OCI-LY1 (cell line): ENCODE measurements at regions not wholly inside any gene's neighbourhood (a gene's known extent, or its start where the extent isn't known, plus 50 kb on each side); places are given as distances from the start of the nearest gene placed in this dataset.
A peak's percentile ranks its signal among the peaks of the same experiment; 100 is the strongest.

Experiments
- H2AFZ ChIP-seq: fragments of 200-600 bp; sonication (generic), shearing (Covaris generic); 2 replicates; pipeline ENCODE4 v1.6.0; 2014; ENCODE audit warnings: antibody characterized with exemption, mild to moderate bottlenecking, low read length
- H3F3A ChIP-seq: fragments of 200-600 bp; sonication (generic), shearing (Covaris generic); 2 replicates; pipeline ENCODE4 v1.6.0; 2014; ENCODE audit warnings: mild to moderate bottlenecking, antibody characterized with exemption, low read length, moderate library complexity; ENCODE audit not compliant: insufficient read depth
- H3K27ac ChIP-seq: fragments of 200-600 bp; sonication (generic); 2 replicates; pipeline ENCODE4 v1.5.1; 2014; ENCODE audit warnings: low read length, mixed run types, mild to moderate bottlenecking, low read depth; ENCODE audit not compliant: poor library complexity, severe bottlenecking
- H3K27me3 ChIP-seq: fragments of 200-600 bp; sonication (generic); 2 replicates; pipeline ENCODE4 v1.6.0; 2014; ENCODE audit warnings: antibody characterized with exemption, mild to moderate bottlenecking, low read length, moderate library complexity; ENCODE audit not compliant: insufficient read depth
- H3K36me3 ChIP-seq: fragments of 200-600 bp; sonication (generic); 2 replicates; pipeline ENCODE4 v1.6.1; 2014; ENCODE audit warnings: mild to moderate bottlenecking, antibody characterized with exemption, low read length, moderate library complexity, mixed read lengths; ENCODE audit not compliant: insufficient read depth
- H3K4me1 ChIP-seq: fragments of 200-600 bp; sonication (generic); 2 replicates; pipeline ENCODE4 v1.5.1; 2014; ENCODE audit warnings: mild to moderate bottlenecking, low read length, moderate library complexity; ENCODE audit not compliant: insufficient read depth, severe bottlenecking
- H3K4me2 ChIP-seq: fragments of 200-600 bp; sonication (generic), shearing (Covaris generic); 2 replicates; pipeline ENCODE4 v1.6.1; 2014; ENCODE audit warnings: low read length
- H3K4me3 ChIP-seq: fragments of 200-600 bp; sonication (generic); 2 replicates; pipeline ENCODE4 v1.5.1; 2014; ENCODE audit warnings: low read length, low read depth, mild to moderate bottlenecking, mixed read lengths; ENCODE audit not compliant: poor library complexity, severe bottlenecking
- H3K79me2 ChIP-seq: fragments of 200-600 bp; shearing (Covaris generic); 2 replicates; pipeline ENCODE4 v1.6.1; 2016; ENCODE audit warnings: mixed run types, low read length, mixed read lengths; ENCODE audit not compliant: insufficient read depth
- H3K9ac ChIP-seq: fragments of 200-600 bp; sonication (generic), shearing (Covaris generic); 2 replicates; pipeline ENCODE4 v1.6.1; 2014; ENCODE audit warnings: mild to moderate bottlenecking, low read length, mixed read lengths
- H3K9me2 ChIP-seq: fragments of 200-600 bp; sonication (generic), shearing (Covaris generic); 2 replicates; pipeline ENCODE4 v1.6.1; 2014; ENCODE audit warnings: low read depth, mild to moderate bottlenecking, low read length, mixed read lengths
- H3K9me3 ChIP-seq: fragments of 200-600 bp; shearing (Covaris generic); 2 replicates; pipeline ENCODE4 v1.6.1; 2014; ENCODE audit warnings: low read length, mixed read lengths
- H4K20me1 ChIP-seq: fragments of 200-600 bp; sonication (generic), shearing (Covaris generic); 2 replicates; pipeline ENCODE4 v1.6.0; 2016; ENCODE audit warnings: mild to moderate bottlenecking, low read length; ENCODE audit not compliant: insufficient read depth
- EZH2 ChIP-seq: fragments of 200-600 bp; sonication (generic), shearing (Covaris generic); IDR thresholded peaks from 2 replicates; pipeline ENCODE4 v1.8.0; 2017; ENCODE audit warnings: borderline replicate concordance, mixed run types, mild to moderate bottlenecking, antibody characterized with exemption, low read length, moderate library complexity, mixed read lengths
- TF ChIP-seq, protein P1 (sequence below): fragments of 200-600 bp; sonication (generic), shearing (Covaris generic); IDR thresholded peaks from 2 replicates; pipeline ENCODE4 v1.5.1; 2017; ENCODE audit warnings: mild to moderate bottlenecking, antibody characterized with exemption, low read length, moderate library complexity, mixed read lengths

DNA sequence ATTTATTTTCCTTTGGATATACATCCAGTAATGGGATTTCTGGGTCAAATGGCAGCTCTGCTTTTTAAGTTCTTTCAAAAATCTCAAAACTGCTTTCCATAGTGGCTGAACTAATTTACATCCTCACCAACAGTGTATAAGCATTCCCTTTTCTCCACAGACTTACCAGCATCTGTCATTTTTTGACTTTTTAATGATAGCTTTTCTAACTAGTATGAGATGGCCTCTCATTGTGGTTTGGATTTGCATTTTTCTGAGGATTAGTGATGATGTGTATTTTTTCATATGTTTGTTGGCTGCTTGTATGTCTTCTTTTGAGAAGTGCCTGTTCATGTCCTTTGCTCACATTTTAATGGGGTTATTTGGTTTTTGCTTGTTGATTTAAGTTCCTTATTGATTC is 90.0 kb upstream of the HMHB1 start:
- H3K9me2 ChIP-seq = no peaks in the 10 kb centered on the region
- H3K9me3 ChIP-seq = peaks cover 7% of the 10 kb centered on the region
- H3K4me3 ChIP-seq = no peak overlapping the region
- TF ChIP-seq, protein P1, sequence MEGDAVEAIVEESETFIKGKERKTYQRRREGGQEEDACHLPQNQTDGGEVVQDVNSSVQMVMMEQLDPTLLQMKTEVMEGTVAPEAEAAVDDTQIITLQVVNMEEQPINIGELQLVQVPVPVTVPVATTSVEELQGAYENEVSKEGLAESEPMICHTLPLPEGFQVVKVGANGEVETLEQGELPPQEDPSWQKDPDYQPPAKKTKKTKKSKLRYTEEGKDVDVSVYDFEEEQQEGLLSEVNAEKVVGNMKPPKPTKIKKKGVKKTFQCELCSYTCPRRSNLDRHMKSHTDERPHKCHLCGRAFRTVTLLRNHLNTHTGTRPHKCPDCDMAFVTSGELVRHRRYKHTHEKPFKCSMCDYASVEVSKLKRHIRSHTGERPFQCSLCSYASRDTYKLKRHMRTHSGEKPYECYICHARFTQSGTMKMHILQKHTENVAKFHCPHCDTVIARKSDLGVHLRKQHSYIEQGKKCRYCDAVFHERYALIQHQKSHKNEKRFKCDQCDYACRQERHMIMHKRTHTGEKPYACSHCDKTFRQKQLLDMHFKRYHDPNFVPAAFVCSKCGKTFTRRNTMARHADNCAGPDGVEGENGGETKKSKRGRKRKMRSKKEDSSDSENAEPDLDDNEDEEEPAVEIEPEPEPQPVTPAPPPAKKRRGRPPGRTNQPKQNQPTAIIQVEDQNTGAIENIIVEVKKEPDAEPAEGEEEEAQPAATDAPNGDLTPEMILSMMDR = no peak
- no peak for TF ChIP-seq EZH2
- H3K27ac ChIP-seq = no peak overlapping the region
- H3F3A ChIP-seq = no peaks in the 10 kb centered on the region
- no peak overlapping the region for H2AFZ ChIP-seq
- no peaks in the 10 kb centered on the region for H3K79me2 ChIP-seq
- no peaks in the 10 kb centered on the region for H4K20me1 ChIP-seq
- no peaks in the 10 kb centered on the region for H3K27me3 ChIP-seq
- no peak overlapping the region for H3K9ac ChIP-seq
- no peaks in the 10 kb centered on the region for H3K36me3 ChIP-seq
- peaks cover 7% of the 10 kb centered on the region for H3K4me1 ChIP-seq
- no peak overlapping the region for H3K4me2 ChIP-seq

DNA sequence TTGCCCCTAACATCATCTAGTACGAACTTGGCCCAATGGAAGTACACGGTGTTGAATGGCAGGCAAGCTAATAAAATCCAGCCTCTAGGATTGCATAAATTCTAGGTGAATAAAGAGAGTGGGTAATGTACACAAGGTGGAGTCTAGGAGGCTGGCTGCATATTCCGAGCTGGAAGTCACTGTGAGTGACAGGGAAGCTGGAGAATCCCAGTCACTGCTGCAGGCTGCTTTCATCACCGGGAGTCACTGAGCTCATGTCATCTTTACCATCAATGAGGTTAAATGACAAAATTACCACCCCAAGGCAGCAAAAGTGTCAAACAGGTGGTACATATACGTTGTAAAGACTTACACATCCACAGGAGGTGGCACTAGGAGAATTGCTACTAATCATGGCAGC is 91.3 kb upstream of the HMHB1 start:
- no peaks in the 10 kb centered on the region for H4K20me1 ChIP-seq
- peaks cover 19% of the 10 kb centered on the region for H3K4me1 ChIP-seq
- H3K79me2 ChIP-seq = no peaks in the 10 kb centered on the region
- H3K9me3 ChIP-seq = peaks cover 7% of the 10 kb centered on the region
- H3F3A ChIP-seq = no peaks in the 10 kb centered on the region
- no peak for TF ChIP-seq EZH2
- TF ChIP-seq, protein P1 = no peak
- H3K27me3 ChIP-seq = no peaks in the 10 kb centered on the region
- no peak overlapping the region for H3K4me2 ChIP-seq
- no peak overlapping the region for H2AFZ ChIP-seq
- H3K27ac ChIP-seq = no peak overlapping the region
- no peaks in the 10 kb centered on the region for H3K9me2 ChIP-seq
- no peak overlapping the region for H3K9ac ChIP-seq
- no peak overlapping the region for H3K4me3 ChIP-seq
- no peaks in the 10 kb centered on the region for H3K36me3 ChIP-seq

DNA sequence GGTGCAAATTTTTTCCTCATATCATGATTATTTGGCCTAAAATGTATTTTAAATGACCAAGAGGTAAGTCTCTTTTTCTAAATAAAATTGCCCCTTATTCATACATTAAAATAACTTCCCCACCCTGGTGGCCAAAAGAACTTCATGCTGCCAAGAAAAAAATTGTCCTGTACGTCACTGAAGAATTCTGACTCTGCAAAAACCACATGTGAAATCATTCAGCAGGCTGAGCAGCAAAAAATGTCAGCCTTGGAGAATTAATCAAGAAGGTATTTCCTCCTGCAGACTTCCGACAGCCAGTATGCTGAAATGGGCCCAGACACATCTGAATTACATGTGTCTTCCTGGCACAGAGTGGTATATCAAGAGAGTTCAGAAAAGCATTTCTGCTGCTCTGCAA is 94.6 kb upstream of the HMHB1 start:
- Histone ChIP-seq H3K9me2 (no peaks in the 10 kb centered on the region), H2AFZ (no peak overlapping the region; the same call in 1 of the 2 replicates), H3K9me3 (no peaks in the 10 kb centered on the region), H3F3A (no peaks in the 10 kb centered on the region), H4K20me1 (no peaks in the 10 kb centered on the region), H3K4me1 (peaks cover 52% of the 10 kb centered on the region), H3K27ac (peak overlapping the region; percentile 41), H3K36me3 (no peaks in the 10 kb centered on the region), H3K27me3 (no peaks in the 10 kb centered on the region), H3K9ac (no peak overlapping the region), H3K4me2 (no peak overlapping the region), H3K4me3 (no peak overlapping the region), H3K79me2 (no peaks in the 10 kb centered on the region)
- TF ChIP-seq, protein P1 = peak; percentile 8; the same call in 1 of the 2 replicates
- TF ChIP-seq EZH2 = no peak
